Keratinocyte (primary cell): ENCODE measurements at regions not wholly inside any gene's neighbourhood (a gene's known extent, or its start where the extent isn't known, plus 50 kb on each side); places are given as distances from the start of the nearest gene placed in this dataset.

Experiments
- EZH2 ChIP-seq: IDR thresholded peaks from one replicate; pipeline ENCODE4 v1.6.1; 2012; ENCODE audit warnings: inconsistent platforms, mild to moderate bottlenecking, low read length, moderate library complexity
- TF ChIP-seq, protein P1 (sequence below), 3 experiments: IDR thresholded peaks in 1 of 3; conservative IDR thresholded peaks in 1 of 3; optimal IDR thresholded peaks in 1 of 3; 2 replicates in 2 of 3; 3 replicates in 1 of 3; pipeline versions ENCODE3 to v1.5.1; 2011; ENCODE audit warnings: low read length in 3 of 3, mild to moderate bottlenecking in 3 of 3, moderate library complexity in 2 of 3, control low read depth in 1 of 3, inconsistent platforms in 1 of 3; ENCODE audit not compliant: insufficient read depth in 2 of 3; ENCODE audit errors: extremely low read depth in 1 of 3

DNA sequence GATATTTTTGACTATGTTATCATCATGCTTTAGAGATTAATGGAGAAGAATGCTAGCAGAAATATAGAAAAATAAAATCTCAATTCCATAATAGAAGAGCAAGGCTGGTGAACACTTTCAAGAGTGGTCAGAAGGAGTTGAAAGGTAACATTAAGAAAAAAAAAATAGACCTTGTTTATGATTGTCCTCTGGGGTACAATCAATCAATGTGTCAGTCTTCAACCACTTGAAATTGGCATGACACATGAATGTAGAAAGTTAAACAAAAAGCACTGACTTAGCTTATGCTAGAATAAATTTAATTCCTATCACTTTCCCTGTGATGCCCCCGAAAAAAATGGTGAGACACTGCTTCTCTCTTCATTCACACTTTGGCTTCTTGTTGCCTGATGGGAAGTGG lies 750.3 kb upstream of the ADGRL2 start:
- TF ChIP-seq, protein P1, sequence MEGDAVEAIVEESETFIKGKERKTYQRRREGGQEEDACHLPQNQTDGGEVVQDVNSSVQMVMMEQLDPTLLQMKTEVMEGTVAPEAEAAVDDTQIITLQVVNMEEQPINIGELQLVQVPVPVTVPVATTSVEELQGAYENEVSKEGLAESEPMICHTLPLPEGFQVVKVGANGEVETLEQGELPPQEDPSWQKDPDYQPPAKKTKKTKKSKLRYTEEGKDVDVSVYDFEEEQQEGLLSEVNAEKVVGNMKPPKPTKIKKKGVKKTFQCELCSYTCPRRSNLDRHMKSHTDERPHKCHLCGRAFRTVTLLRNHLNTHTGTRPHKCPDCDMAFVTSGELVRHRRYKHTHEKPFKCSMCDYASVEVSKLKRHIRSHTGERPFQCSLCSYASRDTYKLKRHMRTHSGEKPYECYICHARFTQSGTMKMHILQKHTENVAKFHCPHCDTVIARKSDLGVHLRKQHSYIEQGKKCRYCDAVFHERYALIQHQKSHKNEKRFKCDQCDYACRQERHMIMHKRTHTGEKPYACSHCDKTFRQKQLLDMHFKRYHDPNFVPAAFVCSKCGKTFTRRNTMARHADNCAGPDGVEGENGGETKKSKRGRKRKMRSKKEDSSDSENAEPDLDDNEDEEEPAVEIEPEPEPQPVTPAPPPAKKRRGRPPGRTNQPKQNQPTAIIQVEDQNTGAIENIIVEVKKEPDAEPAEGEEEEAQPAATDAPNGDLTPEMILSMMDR (optimal IDR thresholded peaks at IDR 0.05 in 1 of 3, IDR thresholded peaks at IDR 0.05 in 1 of 3, conservative IDR thresholded peaks at IDR 0.05 in 1 of 3; ENCODE audit: extremely low read depth in 1 of 3, insufficient read depth in 2 of 3, low read length in 3 of 3) = no peak
- TF ChIP-seq EZH2 = no peak
